ENCODE measurements at regions not wholly inside any gene's neighbourhood (a gene's known extent, or its start where the extent isn't known, plus 50 kb on each side); places are given as distances from the start of the nearest gene placed in this dataset.
"Not testable (repeated sequence)": the region's sequence is repeated elsewhere in the genome, so short reads cannot be mapped to it uniquely, and the experiment has no call there.

- DNase-seq (ENCODE audit: low read depth) = not testable (repeated sequence)
Measured at GRCh38 chr2:91497129-91498064, 2805.9 kb downstream of the RPIA start.

GRCh38 chr2:91498065-91498449 lies 2806.6 kb downstream of the RPIA start:
- not testable (repeated sequence) for DNase-seq (ENCODE audit: low read depth)

- DNase-seq (ENCODE audit: low read depth) = not testable (repeated sequence)
Measured at GRCh38 chr2:91498513-91499250, 2807.2 kb downstream of the RPIA start.

- not testable (repeated sequence) for DNase-seq (ENCODE audit: low read depth)
Measured at GRCh38 chr2:91499431-91500050, 2808.1 kb downstream of the RPIA start.

GRCh38 chr2:91500246-91500977 lies 2808.9 kb downstream of the RPIA start:
- DNase-seq (ENCODE audit: low read depth) = not testable (repeated sequence)

GRCh38 chr2:91500978-91501310 lies 2809.5 kb downstream of the RPIA start:
- not testable (repeated sequence) for DNase-seq (ENCODE audit: low read depth)

- not testable (repeated sequence) for DNase-seq (ENCODE audit: low read depth)
Measured at GRCh38 chr2:91501481-91502080, 2810.1 kb downstream of the RPIA start.

DNA sequence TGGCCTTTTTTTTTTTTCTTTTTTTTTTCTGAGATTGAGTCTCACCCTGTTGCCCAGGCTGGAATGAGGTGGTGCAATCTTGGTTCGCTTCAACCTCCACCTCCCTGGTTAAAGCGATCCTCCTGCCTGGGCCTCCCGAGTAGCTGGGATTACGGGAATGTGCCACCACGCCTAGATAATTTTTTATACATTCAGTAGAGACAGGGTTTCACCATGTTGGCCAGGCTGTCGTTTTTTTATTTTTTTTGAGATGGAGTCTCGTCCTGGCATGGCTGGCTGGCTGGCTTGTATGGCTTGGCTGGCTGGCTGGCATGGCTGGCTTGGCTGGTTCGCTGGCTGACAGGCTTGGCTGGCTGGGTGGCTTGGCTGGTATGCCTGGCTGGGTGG lies 2812.1 kb downstream of the RPIA start:
- not testable (repeated sequence) for DNase-seq (ENCODE audit: low read depth)

- not testable (repeated sequence) for DNase-seq (ENCODE audit: low read depth)
Measured at GRCh38 chr2:91503959-91504741, 2812.7 kb downstream of the RPIA start.

DNA sequence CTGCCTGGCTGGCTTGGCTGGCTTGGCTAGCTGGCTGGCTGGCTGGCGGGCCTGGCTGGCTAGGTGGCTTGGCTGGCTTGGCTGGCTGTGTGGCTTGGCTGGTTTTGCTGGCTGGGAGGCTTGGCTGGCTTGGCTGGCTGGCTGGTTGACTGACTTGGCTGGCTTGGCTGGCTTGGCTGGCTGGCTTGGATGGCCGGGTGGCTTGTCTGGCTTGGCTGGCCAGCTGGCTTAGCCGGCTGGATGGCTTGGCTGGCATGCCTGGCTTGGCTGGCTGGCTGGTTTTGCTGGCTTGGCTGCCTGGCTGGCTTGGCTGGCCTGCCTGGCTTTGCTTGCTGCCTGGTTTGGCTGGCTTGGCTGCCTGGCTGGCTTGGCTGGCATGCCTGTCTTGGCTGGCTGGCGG lies 2817.3 kb downstream of the RPIA start:
- not testable (repeated sequence) for DNase-seq (ENCODE audit: low read depth)

DNA sequence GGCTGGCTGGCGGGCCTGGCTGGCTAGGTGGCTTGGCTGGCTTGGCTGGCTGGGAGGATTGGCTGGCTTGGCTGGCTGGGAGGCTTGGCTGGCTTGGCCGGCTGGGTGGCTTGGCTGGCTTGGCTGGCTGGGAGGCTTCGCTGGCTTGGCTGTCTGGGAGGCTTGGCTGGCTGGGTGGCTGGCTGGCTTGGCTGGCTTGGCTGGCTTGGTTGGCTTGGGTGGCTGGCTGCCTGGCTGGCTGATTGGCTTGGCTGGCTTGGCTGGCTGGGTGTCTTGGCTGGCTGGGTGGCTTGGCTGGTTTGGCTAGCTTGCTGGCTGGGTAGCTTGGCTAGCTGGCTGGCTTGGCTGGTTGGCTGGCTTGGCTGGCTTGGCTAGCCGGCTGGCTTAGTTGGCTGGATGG lies 2817.8 kb downstream of the RPIA start:
- DNase-seq (ENCODE audit: low read depth) = not testable (repeated sequence)

DNA sequence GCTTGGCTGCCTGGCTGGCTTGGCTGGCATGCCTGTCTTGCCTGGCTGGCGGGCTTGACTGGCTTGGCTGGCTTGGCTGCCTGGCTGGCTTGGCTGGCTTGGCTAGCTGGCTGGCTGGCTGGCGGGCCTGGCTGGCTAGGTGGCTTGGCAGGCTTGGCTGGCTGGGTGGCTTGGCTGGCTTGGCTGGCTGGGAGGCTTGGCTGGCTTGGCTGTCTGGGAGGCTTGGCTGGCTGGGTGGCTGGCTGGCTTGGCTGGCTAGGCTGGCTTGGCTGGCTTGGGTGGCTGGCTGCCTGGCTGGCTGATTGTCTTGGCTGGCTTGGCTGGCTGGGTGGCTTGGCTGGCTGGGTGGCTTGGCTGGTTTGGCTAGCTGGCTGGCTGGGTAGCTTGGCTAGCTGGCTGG lies 2819.7 kb downstream of the RPIA start:
- DNase-seq (ENCODE audit: low read depth) = not testable (repeated sequence)

DNA sequence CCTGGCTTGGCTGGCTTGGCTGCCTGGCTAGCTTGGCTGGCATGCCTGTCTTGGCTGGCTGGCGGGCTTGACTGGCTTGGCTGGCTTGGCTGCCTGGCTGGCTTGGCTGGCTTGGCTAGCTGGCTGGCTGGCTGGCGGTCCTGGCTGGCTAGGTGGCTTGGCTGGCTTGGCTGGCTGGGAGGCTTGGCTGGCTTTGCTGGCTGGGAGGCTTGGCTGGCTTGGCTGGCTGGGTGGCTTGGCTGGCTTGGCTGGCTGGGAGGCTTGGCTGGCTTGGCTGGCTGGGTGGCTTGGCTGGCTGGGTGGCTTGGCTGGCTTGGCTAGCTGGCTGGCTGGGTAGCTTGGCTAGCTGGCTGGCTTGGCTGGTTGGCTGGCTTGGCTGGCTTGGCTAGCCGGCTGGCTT lies 2824.5 kb downstream of the RPIA start:
- DNase-seq (ENCODE audit: low read depth) = not testable (repeated sequence)

GRCh38 chr2:91516669-91517068 lies 2825.2 kb downstream of the RPIA start:
- not testable (repeated sequence) for DNase-seq (ENCODE audit: low read depth)

DNA sequence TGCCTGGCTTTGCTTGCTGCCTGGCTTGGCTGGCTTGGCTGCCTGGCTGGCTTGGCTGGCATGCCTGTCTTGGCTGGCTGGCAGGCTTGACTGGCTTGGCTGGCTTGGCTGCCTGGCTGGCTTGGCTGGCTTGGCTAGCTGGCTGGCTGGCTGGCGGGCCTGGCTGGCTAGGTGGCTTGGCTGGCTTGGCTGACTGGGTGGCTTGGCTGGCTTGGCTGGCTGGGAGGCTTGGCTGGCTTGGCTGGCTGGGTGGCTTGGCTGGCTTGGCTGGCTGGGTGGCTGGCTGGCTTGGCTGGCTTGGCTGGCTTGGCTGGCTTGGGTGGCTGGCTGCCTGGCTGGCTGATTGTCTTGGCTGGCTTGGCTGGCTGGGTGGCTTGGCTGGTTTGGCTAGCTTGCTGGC lies 2826.4 kb downstream of the RPIA start:
- DNase-seq (ENCODE audit: low read depth) = not testable (repeated sequence)

DNA sequence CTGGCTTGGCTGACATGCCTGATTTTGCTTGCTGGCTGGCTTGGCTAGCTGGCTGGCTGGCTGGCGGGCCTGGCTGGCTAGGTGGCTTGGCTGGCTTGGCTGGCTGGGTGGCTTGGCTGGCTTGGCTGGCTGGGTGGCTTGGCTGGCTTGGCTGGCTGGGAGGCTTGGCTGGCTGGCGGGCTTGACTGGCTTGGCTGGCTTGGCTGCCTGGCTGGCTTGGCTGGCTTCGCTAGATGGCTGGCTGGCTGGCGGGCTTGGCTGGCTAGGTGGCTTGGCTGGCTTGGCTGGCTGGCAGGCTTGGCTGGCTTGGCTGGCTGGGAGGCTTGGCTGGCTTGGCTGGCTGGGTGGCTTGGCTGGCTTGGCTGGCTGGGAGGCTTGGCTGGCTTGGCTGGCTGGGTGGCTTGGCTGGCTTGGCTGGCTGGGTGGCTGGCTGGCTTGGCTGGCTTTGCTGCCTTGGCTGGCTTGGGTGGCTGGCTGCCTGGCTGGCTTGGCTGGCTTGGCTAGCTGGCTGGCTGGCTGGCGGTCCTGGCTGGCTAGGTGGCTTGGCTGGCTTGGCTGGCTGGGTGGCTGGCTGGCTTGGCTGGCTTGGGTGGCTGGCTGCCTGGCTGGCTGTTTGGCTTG lies 2827.0 kb downstream of the RPIA start:
- not testable (repeated sequence) for DNase-seq (ENCODE audit: low read depth)

- not testable (repeated sequence) for DNase-seq (ENCODE audit: low read depth)
Measured at GRCh38 chr2:91519359-91519758, 2827.9 kb downstream of the RPIA start.

- DNase-seq (ENCODE audit: low read depth) = not testable (repeated sequence)
Measured at GRCh38 chr2:91519914-91520313, 2828.4 kb downstream of the RPIA start.

- DNase-seq (ENCODE audit: low read depth) = not testable (repeated sequence)
Measured at GRCh38 chr2:91520523-91520922, 2829.1 kb downstream of the RPIA start.

DNA sequence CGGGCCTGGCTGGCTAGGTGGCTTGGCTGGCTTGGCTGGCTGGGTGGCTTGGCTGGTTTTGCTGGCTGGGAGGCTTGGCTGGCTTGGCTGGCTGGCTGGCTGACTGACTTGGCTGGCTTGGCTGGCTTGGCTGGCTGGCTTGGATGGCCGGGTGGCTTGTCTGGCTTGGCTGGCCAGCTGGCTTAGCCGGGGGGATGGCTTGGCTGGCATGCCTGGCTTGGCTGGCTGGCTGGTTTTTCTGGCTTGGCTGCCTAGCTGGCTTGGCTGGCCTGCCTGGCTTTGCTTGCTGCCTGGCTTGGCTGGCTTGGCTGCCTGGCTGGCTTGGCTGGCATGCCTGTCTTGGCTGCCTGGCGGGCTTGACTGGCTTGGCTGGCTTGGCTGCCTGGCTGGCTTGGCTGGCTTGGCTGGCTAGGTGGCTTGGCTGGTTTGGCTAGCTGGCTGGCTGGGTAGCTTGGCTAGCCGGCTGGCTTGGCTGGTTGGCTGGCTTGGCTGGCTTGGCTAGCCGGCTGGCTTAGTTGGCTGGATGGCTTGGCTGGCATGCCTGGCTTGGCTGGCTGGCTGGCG lies 2829.6 kb downstream of the RPIA start:
- DNase-seq (ENCODE audit: low read depth) = not testable (repeated sequence)
